ENCODE measurements at regions not wholly inside any gene's neighbourhood (a gene's known extent, or its start where the extent isn't known, plus 50 kb on each side); places are given as distances from the start of the nearest gene placed in this dataset.

DNA sequence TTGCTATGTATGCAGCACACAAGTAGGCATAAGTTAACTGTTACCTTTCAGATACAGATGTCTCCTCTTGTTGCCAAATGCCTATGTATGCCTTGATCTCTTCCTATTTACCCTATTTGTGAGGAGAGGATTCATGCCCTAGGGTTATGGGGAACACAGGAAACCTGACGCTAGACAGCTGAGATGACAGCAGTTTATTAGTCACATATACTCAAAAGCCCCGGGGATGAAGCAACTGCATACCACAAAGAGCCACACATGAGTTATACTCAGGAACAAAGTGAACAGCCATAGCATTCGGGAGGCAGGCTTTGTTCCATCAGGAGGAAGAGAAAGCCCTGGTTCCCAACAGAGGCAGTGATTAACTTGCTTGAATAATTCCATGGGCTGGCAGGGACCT is 1011.7 kb upstream of the PCDH7 start:
- 14 to 21% methylated on average over 3 of the region's 3 CpGs for WGBS, 2 experiments (ENCODE audit: low coverage in 1 of 2, low lambda C conversion rate in 2 of 2, missing lambda C conversion rate in 2 of 2)
- Histone ChIP-seq H3K9ac (no peak overlapping the region), H3K27me3 (replicated peaks; ENCODE audit: insufficient read depth) (no peaks in the 10 kb centered on the region), H3K9me2 (ENCODE audit: insufficient read depth) (no peaks in the 10 kb centered on the region), H3K36me3 (ENCODE audit: low read depth) (no peaks in the 10 kb centered on the region), H3K4me2 (ENCODE audit: unreplicated experiment) (no peak overlapping the region), H3K4me1 (ENCODE audit: insufficient read depth) (no peaks in the 10 kb centered on the region), H4K20me1 (ENCODE audit: insufficient read depth) (no peaks in the 10 kb centered on the region), H2AFZ (no peak overlapping the region), H3K9me3 (ENCODE audit: low read depth) (peaks cover 2% of the 10 kb centered on the region), H3K27ac (no peak overlapping the region), H3K4me3 (no peak overlapping the region), H3F3A (ENCODE audit: insufficient read depth) (no peaks in the 10 kb centered on the region), H3K79me2 (ENCODE audit: insufficient read depth) (no peaks in the 10 kb centered on the region)
- TF ChIP-seq EZH2 (IDR thresholded peaks at IDR 0.05; ENCODE audit: insufficient read depth, poor library complexity, severe bottlenecking) (no peak), EZH2phosphoT487 (IDR thresholded peaks at IDR 0.05; ENCODE audit: insufficient read depth, low read depth) (no peak)
- no peak for DNase-seq
- in situ Hi-C loops (cut with MboI), result no loop called here

DNA sequence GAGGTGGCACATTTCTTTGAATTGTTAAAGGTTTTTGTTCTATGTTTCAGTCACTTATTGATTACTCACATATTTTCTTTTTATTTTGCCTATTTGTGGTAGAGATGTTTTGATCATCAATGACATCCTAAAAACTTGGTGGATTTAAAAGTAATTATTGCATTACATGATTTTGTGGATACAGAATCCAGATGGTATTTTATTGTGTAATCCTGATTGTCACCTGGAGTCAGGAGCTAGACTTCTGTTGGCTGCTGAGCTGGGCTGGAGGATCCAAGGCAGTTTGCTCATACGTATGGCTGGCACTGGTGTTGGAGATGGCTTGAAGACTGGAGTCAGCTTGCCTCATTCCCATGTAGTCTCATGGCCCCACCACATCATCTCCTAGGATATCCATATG is 1009.6 kb upstream of the PCDH7 start:
- H4K20me1 ChIP-seq (ENCODE audit: insufficient read depth), result no peaks in the 10 kb centered on the region
- no peaks in the 10 kb centered on the region for H3K27me3 ChIP-seq (replicated peaks; ENCODE audit: insufficient read depth)
- H3K4me3 ChIP-seq, result no peak overlapping the region
- no peak overlapping the region for H3K9ac ChIP-seq
- no peaks in the 10 kb centered on the region for H3F3A ChIP-seq (ENCODE audit: insufficient read depth)
- H2AFZ ChIP-seq, result no peak overlapping the region
- no peaks in the 10 kb centered on the region for H3K9me2 ChIP-seq (ENCODE audit: insufficient read depth)
- no peak for DNase-seq
- H3K4me2 ChIP-seq (ENCODE audit: unreplicated experiment), result no peak overlapping the region
- H3K9me3 ChIP-seq (ENCODE audit: low read depth), result peaks cover 2% of the 10 kb centered on the region
- no peak overlapping the region for H3K27ac ChIP-seq
- in situ Hi-C loops (cut with MboI), result no loop called here
- no peaks in the 10 kb centered on the region for H3K4me1 ChIP-seq (ENCODE audit: insufficient read depth)
- no peaks in the 10 kb centered on the region for H3K36me3 ChIP-seq (ENCODE audit: low read depth)
- no peak for TF ChIP-seq EZH2phosphoT487 (IDR thresholded peaks at IDR 0.05; ENCODE audit: insufficient read depth, low read depth)
- TF ChIP-seq EZH2 (IDR thresholded peaks at IDR 0.05; ENCODE audit: insufficient read depth, poor library complexity, severe bottlenecking), result no peak
- 13 to 48% methylated on average over 1 of the region's 1 CpG for WGBS, 2 experiments (ENCODE audit: low coverage in 1 of 2, low lambda C conversion rate in 2 of 2, missing lambda C conversion rate in 2 of 2)
- no peaks in the 10 kb centered on the region for H3K79me2 ChIP-seq (ENCODE audit: insufficient read depth)

GRCh38 chr4:29711226-29711625 is 1008.9 kb upstream of the PCDH7 start:
- in situ Hi-C loops (cut with MboI), result no loop called here
- no peak for DNase-seq
- no peaks in the 10 kb centered on the region for H3F3A ChIP-seq (ENCODE audit: insufficient read depth)
- no peak for TF ChIP-seq EZH2 (IDR thresholded peaks at IDR 0.05; ENCODE audit: insufficient read depth, poor library complexity, severe bottlenecking)
- TF ChIP-seq EZH2phosphoT487 (IDR thresholded peaks at IDR 0.05; ENCODE audit: insufficient read depth, low read depth), result no peak
- no peaks in the 10 kb centered on the region for H4K20me1 ChIP-seq (ENCODE audit: insufficient read depth)
- H3K9ac ChIP-seq, result no peak overlapping the region
- H3K27ac ChIP-seq, result no peak overlapping the region
- no peak overlapping the region for H2AFZ ChIP-seq
- H3K79me2 ChIP-seq (ENCODE audit: insufficient read depth), result no peaks in the 10 kb centered on the region
- no peak overlapping the region for H3K4me2 ChIP-seq (ENCODE audit: unreplicated experiment)
- 19 to 30% methylated on average over 2 of the region's 2 CpGs for WGBS, 2 experiments (ENCODE audit: low coverage in 1 of 2, low lambda C conversion rate in 2 of 2, missing lambda C conversion rate in 2 of 2)
- peaks cover 2% of the 10 kb centered on the region for H3K9me3 ChIP-seq (ENCODE audit: low read depth)
- no peaks in the 10 kb centered on the region for H3K4me1 ChIP-seq (ENCODE audit: insufficient read depth)
- no peaks in the 10 kb centered on the region for H3K36me3 ChIP-seq (ENCODE audit: low read depth)
- no peaks in the 10 kb centered on the region for H3K27me3 ChIP-seq (replicated peaks; ENCODE audit: insufficient read depth)
- H3K4me3 ChIP-seq, result no peak overlapping the region
- H3K9me2 ChIP-seq (ENCODE audit: insufficient read depth), result no peaks in the 10 kb centered on the region

GRCh38 chr4:29717287-29718057 is 1002.7 kb upstream of the PCDH7 start:
- no peak overlapping the region for H3K27ac ChIP-seq
- no peaks in the 10 kb centered on the region for H3K79me2 ChIP-seq (ENCODE audit: insufficient read depth)
- no peaks in the 10 kb centered on the region for H3K9me3 ChIP-seq (ENCODE audit: low read depth)
- H3K9me2 ChIP-seq (ENCODE audit: insufficient read depth), result no peaks in the 10 kb centered on the region
- H3K9ac ChIP-seq, result no peak overlapping the region
- H3K4me2 ChIP-seq (ENCODE audit: unreplicated experiment), result no peak overlapping the region
- no peak overlapping the region for H2AFZ ChIP-seq
- TF ChIP-seq EZH2 (IDR thresholded peaks at IDR 0.05; ENCODE audit: insufficient read depth, poor library complexity, severe bottlenecking), result no peak
- no peak for TF ChIP-seq EZH2phosphoT487 (IDR thresholded peaks at IDR 0.05; ENCODE audit: insufficient read depth, low read depth)
- H3K4me1 ChIP-seq (ENCODE audit: insufficient read depth), result no peaks in the 10 kb centered on the region
- WGBS, 2 experiments (ENCODE audit: low coverage in 1 of 2, low lambda C conversion rate in 2 of 2, missing lambda C conversion rate in 2 of 2), result 12% methylated on average over 10 of the region's 10 CpGs
- no peaks in the 10 kb centered on the region for H3F3A ChIP-seq (ENCODE audit: insufficient read depth)
- in situ Hi-C loops (cut with MboI), result no loop called here
- DNase-seq, result no peak
- no peaks in the 10 kb centered on the region for H3K36me3 ChIP-seq (ENCODE audit: low read depth)
- H3K27me3 ChIP-seq (replicated peaks; ENCODE audit: insufficient read depth), result no peaks in the 10 kb centered on the region
- H3K4me3 ChIP-seq, result no peak overlapping the region
- H4K20me1 ChIP-seq (ENCODE audit: insufficient read depth), result no peaks in the 10 kb centered on the region

DNA sequence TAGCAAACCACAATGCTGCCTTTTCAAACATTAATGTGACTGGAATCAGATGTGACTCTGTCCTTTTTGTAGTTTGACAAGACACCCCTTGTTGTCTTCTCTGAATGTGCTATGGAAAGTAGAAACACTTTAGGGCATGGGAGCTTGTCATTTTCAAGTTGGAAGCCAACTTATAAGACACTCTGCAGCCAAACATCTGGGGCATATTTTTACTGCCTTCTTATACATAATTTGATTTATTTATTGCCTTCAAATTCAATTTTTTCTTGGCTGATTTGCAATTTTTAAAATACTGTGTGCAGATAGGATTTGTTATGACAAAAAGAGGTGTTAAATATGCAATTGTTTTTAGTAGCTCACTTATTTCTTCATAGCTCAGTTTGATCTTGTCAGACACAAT is 1002.0 kb upstream of the PCDH7 start:
- Histone ChIP-seq H3K4me2 (ENCODE audit: unreplicated experiment) (no peak overlapping the region), H3K9ac (no peak overlapping the region), H3F3A (ENCODE audit: insufficient read depth) (no peaks in the 10 kb centered on the region), H3K79me2 (ENCODE audit: insufficient read depth) (no peaks in the 10 kb centered on the region), H3K4me1 (ENCODE audit: insufficient read depth) (no peaks in the 10 kb centered on the region), H3K27ac (no peak overlapping the region), H3K4me3 (no peak overlapping the region), H3K36me3 (ENCODE audit: low read depth) (no peaks in the 10 kb centered on the region), H3K27me3 (replicated peaks; ENCODE audit: insufficient read depth) (no peaks in the 10 kb centered on the region), H2AFZ (no peak overlapping the region), H4K20me1 (ENCODE audit: insufficient read depth) (no peaks in the 10 kb centered on the region), H3K9me2 (ENCODE audit: insufficient read depth) (no peaks in the 10 kb centered on the region), H3K9me3 (ENCODE audit: low read depth) (no peaks in the 10 kb centered on the region)
- TF ChIP-seq EZH2phosphoT487 (IDR thresholded peaks at IDR 0.05; ENCODE audit: insufficient read depth, low read depth), result no peak
- no peak for TF ChIP-seq EZH2 (IDR thresholded peaks at IDR 0.05; ENCODE audit: insufficient read depth, poor library complexity, severe bottlenecking)
- in situ Hi-C loops (cut with MboI), result no loop called here
- DNase-seq, result no peak
